Colonic mucosa (tissue), 4 donors: ENCODE measurements at regions not wholly inside any gene's neighbourhood (a gene's known extent, or its start where the extent isn't known, plus 50 kb on each side); places are given as distances from the start of the nearest gene placed in this dataset.

ENCODE experiments used
- DNase-seq: peaks from one replicate; pipeline ENCODE4 v3.0.0-alpha.2; 2020
- H3K27ac ChIP-seq: fragments of 200-600 bp; one replicate; pipeline ENCODE4 v1.8.0; 2021
- H3K27me3 ChIP-seq: fragments of 200-600 bp; one replicate; pipeline ENCODE4 v1.8.0; 2021
- H3K36me3 ChIP-seq: fragments of 200-600 bp; one replicate; pipeline ENCODE4 v1.8.0; 2021
- H3K4me1 ChIP-seq: fragments of 200-600 bp; one replicate; pipeline ENCODE4 v1.8.0; 2021; ENCODE audit warnings: mild to moderate bottlenecking
- H3K4me3 ChIP-seq: fragments of 200-600 bp; one replicate; pipeline ENCODE4 v1.8.0; 2021
- H3K9ac ChIP-seq, 2 donors: one replicate each; pipeline ENCODE4 v1.7.0; 2013; ENCODE audit warnings: control low read depth in 2 of 2, low read depth in 2 of 2, low read length in 2 of 2
- H3K9me3 ChIP-seq: fragments of 200-600 bp; one replicate; pipeline ENCODE4 v1.8.0; 2021
- CTCF ChIP-seq: fragments of 200-600 bp; IDR thresholded peaks from one replicate; pipeline ENCODE4 v1.8.0; 2022; ENCODE audit warnings: antibody characterized with exemption, mild to moderate bottlenecking
- intact Hi-C: fragments of 100-400 bp; cut with DNase I; formaldehyde crosslinking; loops from one replicate; pipeline ENCODE4 v1.14.1; 2022
- donor health status: healthy.
- donor health status: DM: no; HTN: no; CAD: no.
- donor health status: DM: no; HTN: no; CAD: no.

- Histone ChIP-seq H3K4me1 (no peaks in the 10 kb centered on the region), H3K27ac (no peak overlapping the region), H3K9ac (no peak overlapping the region), H3K36me3 (no peaks in the 10 kb centered on the region), H3K9me3 (no peaks in the 10 kb centered on the region), H3K4me3 (no peak overlapping the region), H3K27me3 (no peaks in the 10 kb centered on the region)
- DNase-seq = no peak
- intact Hi-C loops = no loop called here
- no peak for TF ChIP-seq CTCF
Measured at GRCh38 chr13:108093616-108094015, 121.7 kb downstream of the LIG4 start.

DNA sequence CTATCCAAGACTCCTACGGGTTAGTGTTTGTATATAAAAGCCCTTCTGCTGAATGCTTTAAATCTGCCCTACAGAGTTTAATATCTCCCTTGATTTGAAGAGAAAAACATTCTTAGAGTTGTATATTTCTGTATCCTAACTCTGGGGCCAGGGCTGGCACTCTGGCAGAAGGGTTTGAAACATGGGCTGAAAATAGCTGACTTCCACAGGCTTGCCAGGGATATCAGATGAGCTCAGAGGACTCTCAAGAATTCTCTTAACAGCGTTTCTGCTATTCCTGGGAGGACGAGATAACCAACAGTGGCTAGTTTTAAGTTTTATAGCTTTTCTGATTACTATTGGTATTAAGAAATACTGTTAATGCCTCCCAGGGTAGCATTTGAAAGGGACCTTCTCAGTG, 127.5 kb downstream of the LIG4 start:
- H3K27ac ChIP-seq = no peak overlapping the region
- H3K4me3 ChIP-seq = no peak overlapping the region
- H3K4me1 ChIP-seq = no peaks in the 10 kb centered on the region
- no peaks in the 10 kb centered on the region for H3K36me3 ChIP-seq
- H3K27me3 ChIP-seq = no peaks in the 10 kb centered on the region
- TF ChIP-seq CTCF = no peak
- no peak overlapping the region for H3K9ac ChIP-seq
- intact Hi-C loops = no loop called here
- H3K9me3 ChIP-seq = no peaks in the 10 kb centered on the region
- no peak for DNase-seq

DNA sequence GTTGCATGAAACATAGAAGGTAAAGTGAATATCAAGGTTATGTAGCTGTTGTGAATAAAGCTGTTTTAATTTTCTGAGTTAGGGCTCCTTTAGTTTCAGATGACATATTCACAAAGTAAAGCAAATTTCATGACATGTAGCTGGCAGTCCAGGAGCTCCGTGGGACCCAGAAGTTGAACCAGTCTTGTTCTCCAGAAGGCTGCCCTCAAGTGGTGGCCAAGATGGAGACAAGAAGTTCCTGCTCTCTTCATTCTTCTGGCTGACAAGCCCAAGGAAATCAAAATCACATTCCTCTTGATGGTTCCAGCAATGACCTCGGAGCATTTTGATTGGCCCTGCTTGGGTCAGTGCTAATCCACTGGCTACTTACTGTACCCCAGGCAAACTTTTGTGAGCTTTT, 128.7 kb downstream of the LIG4 start:
- H3K36me3 ChIP-seq = no peaks in the 10 kb centered on the region
- H3K9me3 ChIP-seq = no peaks in the 10 kb centered on the region
- no peak overlapping the region for H3K9ac ChIP-seq
- no peak for TF ChIP-seq CTCF
- no peaks in the 10 kb centered on the region for H3K4me1 ChIP-seq
- H3K4me3 ChIP-seq = no peak overlapping the region
- H3K27ac ChIP-seq = no peak overlapping the region
- intact Hi-C loops = no loop called here
- no peaks in the 10 kb centered on the region for H3K27me3 ChIP-seq
- no peak for DNase-seq

- H3K36me3 ChIP-seq = no peaks in the 10 kb centered on the region
- no peaks in the 10 kb centered on the region for H3K9me3 ChIP-seq
- TF ChIP-seq CTCF = no peak
- H3K27me3 ChIP-seq = no peaks in the 10 kb centered on the region
- no peak overlapping the region for H3K9ac ChIP-seq
- H3K4me3 ChIP-seq = no peak overlapping the region
- intact Hi-C loops = no loop called here
- no peak for DNase-seq
- no peak overlapping the region for H3K27ac ChIP-seq
- no peaks in the 10 kb centered on the region for H3K4me1 ChIP-seq
Measured at GRCh38 chr13:108084840-108085239, 130.5 kb downstream of the LIG4 start.

DNA sequence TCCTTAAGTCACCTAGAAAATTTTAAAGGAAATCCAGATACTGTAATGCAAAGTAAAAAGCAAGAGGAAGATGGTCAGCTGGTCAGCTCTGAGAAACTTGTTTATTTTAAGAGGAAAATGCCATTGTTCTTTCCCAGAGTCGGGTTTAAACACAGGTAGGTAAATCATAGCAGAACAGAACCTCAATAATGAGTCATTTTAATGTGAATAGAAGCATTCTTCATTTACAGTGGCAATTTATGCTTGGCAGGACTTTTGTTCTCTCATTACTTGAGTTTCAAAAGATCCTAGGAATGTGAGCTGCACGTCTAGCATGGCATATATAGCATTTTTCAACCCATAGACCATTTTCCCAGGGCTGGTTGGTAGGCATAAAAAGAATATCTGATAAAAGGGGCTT, 132.3 kb downstream of the LIG4 start:
- Histone ChIP-seq H3K27me3 (no peaks in the 10 kb centered on the region), H3K9me3 (no peaks in the 10 kb centered on the region), H3K4me1 (no peaks in the 10 kb centered on the region), H3K36me3 (no peaks in the 10 kb centered on the region), H3K27ac (no peak overlapping the region), H3K4me3 (no peak overlapping the region), H3K9ac (no peak overlapping the region)
- TF ChIP-seq CTCF = no peak
- no peak for DNase-seq
- intact Hi-C loops = no loop called here

DNA sequence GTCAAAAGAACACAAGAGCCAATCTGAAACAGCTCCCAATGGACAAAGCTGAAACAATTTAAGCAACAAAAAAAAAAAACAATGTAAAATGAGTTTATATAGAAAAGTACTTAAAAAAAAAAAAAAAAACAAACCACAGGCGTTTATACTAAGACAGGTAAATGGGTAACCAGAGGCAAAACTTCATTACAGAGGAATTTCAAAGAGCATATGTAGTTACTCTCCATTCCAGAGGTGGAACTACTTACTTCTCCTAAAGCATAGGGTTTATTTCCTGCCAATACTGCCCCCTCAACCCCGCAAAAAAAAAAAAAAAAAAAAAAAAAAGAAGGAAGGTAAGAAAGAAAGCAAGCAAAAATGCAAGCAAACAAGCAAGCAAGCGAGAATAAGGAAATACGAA, 132.9 kb downstream of the LIG4 start:
- H3K36me3 ChIP-seq = no peaks in the 10 kb centered on the region
- no peaks in the 10 kb centered on the region for H3K4me1 ChIP-seq
- no peaks in the 10 kb centered on the region for H3K9me3 ChIP-seq
- TF ChIP-seq CTCF = no peak
- intact Hi-C loops = no loop called here
- no peaks in the 10 kb centered on the region for H3K27me3 ChIP-seq
- no peak overlapping the region for H3K27ac ChIP-seq
- H3K9ac ChIP-seq = no peak overlapping the region
- DNase-seq = no peak
- no peak overlapping the region for H3K4me3 ChIP-seq
